HFF-Myc (cell line): ENCODE measurements at regions not wholly inside any gene's neighbourhood (a gene's known extent, or its start where the extent isn't known, plus 50 kb on each side); places are given as distances from the start of the nearest gene placed in this dataset.

ENCODE experiments used
- DNase-seq: peaks from one replicate; pipeline ENCODE4 v3.0.0-alpha.2; 2011; ENCODE audit warnings: low read depth; ENCODE audit errors: extremely low read depth
- H3K4me3 ChIP-seq: replicated peaks from 2 replicates; pipeline ENCODE4 v1.5.1; 2011; ENCODE audit warnings: low read depth, mild to moderate bottlenecking, control low read depth, low read length
- TF ChIP-seq, protein P1 (sequence below): IDR thresholded peaks from 2 replicates; pipeline ENCODE4 v1.5.1; 2012; ENCODE audit warnings: mild to moderate bottlenecking, low read depth, low read length, control low read depth; ENCODE audit errors: missing control alignments

DNA sequence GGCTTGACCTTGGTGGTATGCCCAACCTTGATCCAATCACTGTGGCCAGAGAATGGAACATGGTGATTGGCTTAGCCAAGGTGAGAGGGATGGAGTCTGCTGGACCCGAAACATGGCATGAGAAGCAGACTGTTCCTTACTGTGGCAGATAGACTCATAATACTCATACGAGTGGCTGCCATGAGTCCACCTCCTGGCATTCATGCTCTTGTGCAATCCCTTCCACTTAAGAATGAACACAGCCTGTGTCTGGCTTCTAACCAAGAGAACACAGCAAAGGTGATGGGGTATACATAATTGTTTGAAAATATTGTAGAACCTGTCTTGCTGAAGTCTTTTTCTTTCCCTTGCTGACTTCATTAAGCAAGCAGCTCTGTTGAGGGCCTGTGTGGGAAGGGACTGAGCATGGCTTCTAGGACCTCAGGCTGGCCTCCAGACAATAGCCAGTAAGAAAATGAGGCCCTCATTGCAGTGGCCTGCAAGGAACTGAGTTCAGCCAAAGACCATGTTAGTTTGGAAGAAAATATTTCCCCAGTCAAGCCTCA lies 85.9 kb downstream of the ZNF281 start:
- no peak for DNase-seq
- H3K4me3 ChIP-seq: no peak overlapping the region
- TF ChIP-seq, protein P1, sequence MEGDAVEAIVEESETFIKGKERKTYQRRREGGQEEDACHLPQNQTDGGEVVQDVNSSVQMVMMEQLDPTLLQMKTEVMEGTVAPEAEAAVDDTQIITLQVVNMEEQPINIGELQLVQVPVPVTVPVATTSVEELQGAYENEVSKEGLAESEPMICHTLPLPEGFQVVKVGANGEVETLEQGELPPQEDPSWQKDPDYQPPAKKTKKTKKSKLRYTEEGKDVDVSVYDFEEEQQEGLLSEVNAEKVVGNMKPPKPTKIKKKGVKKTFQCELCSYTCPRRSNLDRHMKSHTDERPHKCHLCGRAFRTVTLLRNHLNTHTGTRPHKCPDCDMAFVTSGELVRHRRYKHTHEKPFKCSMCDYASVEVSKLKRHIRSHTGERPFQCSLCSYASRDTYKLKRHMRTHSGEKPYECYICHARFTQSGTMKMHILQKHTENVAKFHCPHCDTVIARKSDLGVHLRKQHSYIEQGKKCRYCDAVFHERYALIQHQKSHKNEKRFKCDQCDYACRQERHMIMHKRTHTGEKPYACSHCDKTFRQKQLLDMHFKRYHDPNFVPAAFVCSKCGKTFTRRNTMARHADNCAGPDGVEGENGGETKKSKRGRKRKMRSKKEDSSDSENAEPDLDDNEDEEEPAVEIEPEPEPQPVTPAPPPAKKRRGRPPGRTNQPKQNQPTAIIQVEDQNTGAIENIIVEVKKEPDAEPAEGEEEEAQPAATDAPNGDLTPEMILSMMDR: no peak

DNA sequence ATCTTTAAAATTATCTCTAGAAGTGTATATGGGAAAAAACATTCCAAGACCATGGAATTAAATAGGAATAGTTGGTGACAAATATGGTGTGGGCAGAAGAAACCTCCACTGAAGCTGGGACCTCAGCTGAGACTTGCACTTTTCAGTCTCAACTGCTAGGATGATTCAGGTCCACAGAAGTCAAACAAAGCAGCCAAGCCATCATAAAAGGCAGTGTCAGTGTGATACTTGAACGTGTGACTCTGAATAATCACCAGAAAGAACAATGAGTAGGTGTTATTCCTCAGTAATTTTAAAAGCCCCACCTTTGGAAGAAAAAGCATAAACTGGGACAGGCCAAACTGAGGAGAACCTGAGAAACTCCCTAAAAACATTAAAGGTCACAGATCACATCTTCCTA lies 90.7 kb downstream of the ZNF281 start:
- H3K4me3 ChIP-seq: no peak overlapping the region
- no peak for DNase-seq
- TF ChIP-seq, protein P1: no peak

DNA sequence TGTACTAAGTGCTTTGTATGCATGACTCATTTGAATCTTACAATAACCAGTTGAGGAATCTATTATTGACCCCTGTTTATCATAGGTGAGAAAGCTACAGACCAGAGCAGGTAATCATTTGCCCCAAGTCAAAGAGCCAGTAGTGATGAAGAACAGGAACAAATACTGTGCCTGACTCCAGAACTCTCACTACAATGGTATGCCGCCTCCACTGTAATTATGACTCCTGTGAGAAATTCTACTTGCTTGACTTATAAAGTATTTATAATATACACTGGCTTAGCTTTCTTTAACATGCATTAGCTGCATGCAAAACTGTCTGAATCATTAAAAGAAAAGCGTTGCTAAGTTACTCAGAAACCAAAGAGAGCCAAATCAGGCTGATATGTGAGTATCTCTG lies 92.6 kb downstream of the ZNF281 start:
- DNase-seq: no peak
- TF ChIP-seq, protein P1: no peak
- no peak overlapping the region for H3K4me3 ChIP-seq

DNA sequence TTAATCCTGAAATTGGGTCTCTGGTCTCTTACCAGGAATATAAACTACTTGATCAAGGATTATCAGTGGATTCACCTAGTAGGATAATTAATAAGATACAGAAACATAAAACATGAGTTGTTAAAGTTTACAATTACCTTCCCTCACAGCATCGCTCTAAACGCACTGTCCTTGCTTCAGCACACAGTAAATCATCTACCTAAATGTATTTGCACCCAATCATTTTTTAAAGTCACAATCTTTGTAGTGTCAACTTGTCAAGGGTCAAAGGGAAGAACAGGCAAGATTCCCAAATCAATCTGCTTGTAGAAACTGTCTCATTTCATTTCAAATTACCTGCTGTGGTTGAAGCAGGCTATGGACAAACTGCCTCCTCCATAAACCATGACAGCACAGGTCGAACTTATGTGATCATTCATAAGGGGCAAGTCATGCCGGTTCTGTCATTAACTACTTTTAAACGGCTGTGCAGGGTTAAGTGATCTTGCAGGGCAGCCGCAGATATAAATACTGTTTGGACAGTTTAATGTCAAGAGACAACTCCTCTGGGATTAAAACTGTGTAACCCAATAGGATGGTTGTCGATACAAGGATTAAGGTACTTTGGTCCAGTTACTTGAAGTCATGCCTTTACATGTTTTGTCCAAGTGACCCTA lies 93.6 kb downstream of the ZNF281 start:
- DNase-seq: no peak
- H3K4me3 ChIP-seq: no peak overlapping the region
- TF ChIP-seq, protein P1: no peak

DNA sequence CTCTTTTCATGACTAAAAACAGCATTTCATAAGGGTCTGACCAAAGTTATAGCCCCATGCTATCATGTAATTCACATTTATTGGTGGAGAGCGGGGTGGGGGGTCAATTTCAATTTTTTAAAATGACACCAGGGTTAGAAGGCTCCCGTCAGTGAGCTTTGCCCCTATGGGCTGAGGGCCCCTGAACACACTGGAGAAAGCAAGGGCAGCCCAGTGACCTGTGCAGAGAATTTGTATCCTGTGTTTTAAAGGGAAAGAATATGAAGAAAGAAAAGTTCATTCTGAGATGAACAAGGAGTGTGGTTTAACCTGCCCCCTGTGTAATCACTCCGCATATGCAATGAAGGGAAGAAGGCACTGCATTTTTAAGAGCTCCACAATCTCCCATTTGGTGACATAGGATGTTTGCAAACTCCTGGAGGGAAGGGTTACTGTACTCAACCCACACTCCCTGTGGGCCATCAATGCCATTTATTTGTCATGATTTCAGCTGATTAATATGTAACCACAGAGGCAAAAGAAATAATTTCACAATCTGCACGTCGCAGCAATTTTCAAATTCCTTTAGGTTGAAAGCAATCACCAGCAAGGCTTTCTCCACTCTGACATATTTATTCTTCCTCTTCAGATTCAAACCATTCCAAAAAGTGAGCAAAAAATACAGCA lies 95.6 kb downstream of the ZNF281 start:
- no peak for DNase-seq
- H3K4me3 ChIP-seq: no peak overlapping the region
- TF ChIP-seq, protein P1: no peak

- TF ChIP-seq, protein P1: no peak
- DNase-seq: no peak
- no peak overlapping the region for H3K4me3 ChIP-seq
Observed at GRCh38 chr1:200311256-200311655, 98.6 kb downstream of the ZNF281 start.
